ENCODE measurements at regions not wholly inside any gene's neighbourhood (a gene's known extent, or its start where the extent isn't known, plus 50 kb on each side); places are given as distances from the start of the nearest gene placed in this dataset.

DNA sequence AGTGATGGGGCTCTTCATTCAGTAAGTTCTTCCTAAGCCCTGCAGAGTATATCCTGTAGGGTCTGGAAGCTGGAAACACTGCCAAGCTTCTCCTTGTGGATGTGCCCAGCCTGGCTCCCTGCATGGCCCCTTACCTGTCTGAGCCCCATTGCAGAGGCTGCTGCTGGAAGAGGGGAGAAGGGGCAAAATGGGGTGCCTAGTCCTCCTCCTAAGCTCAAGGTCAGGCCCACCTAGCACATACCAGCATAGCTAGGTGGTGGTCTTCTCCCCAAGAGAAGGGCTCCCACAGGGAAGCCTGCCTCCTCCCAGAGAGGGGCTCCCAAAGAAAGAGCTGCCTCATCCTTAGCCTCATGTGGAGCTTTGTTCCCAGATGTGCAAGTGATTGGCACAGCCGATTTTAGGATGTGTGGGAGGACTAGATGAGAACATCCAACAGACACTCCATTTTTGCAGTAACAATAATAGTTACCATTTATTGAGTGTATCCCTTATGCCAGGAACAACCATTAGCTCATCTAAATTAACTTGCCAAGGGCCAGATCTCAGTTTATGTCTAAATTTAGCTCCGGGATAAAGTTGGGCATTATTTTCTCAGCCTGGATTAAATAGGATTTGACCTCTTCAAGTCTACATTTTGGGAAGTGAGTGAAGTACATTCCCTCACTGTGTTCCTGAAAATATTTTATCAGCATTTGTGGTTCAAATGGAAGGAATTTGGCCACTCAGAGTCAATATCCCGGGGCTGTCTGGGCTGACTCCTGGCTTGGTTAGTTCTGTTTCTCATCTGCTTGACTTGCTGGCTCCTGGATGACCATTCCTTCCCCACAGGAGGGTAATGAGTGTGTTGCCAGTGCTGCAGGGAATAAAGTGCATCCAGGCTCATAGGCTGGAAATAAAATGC is 291.1 kb upstream of the ROPN1 start:
- DNase-seq = no peak

DNA sequence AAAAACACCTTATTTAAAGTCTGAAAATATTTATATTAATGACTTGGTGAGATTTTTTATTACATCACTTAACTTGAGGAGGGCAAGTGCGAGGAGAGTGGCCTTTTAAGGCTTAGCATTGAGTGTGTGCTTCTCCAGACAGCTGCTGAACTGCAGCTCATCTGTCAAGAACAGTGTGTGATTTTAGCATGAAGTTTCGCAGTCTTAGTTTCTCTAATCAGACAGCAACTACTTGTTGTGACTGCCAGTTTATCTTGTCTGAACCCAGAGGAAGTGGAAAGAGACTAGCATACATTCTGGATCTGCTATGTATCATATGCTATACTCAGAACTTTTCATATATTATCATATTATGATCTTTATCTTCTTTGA is 291.7 kb upstream of the ROPN1 start:
- no peak for DNase-seq

DNA sequence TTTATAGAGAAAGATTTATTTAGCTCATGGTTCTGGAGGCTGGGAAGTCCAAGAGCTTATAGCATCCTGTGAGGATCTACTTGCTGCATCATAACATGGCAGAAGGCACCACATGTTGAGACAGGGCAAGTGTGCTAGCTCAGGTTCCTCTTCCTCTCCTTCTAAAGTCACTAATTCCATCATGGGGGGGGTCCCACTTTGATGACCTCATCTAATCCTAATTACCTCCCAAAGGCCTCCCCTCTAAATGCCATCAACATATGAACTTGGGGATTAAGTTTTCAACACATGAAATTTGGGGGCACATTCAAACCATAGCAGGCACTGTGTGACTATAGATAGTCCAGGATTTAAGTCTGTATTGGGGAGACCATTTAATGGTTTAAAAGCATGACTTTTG is 297.1 kb upstream of the ROPN1 start:
- no peak for DNase-seq

DNA sequence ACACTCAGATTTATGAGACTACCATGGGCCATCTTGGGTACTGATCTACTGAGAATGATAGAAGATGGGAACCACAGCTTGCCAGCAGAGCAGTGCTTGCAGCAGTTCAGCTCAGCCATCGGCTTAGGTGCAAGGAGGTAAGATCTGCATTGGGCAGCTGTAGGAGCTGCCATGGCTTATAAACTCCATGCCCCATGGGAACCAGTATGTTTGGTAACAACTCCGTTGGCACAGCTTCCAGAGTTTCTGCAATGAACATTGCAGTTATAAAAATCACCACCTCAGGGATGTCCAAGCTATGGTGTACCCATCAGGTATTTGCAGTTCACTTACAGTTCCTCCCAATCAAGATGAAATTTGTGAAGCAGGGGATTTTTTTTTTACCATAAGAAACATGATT is 299.1 kb upstream of the ROPN1 start:
- DNase-seq = no peak

DNA sequence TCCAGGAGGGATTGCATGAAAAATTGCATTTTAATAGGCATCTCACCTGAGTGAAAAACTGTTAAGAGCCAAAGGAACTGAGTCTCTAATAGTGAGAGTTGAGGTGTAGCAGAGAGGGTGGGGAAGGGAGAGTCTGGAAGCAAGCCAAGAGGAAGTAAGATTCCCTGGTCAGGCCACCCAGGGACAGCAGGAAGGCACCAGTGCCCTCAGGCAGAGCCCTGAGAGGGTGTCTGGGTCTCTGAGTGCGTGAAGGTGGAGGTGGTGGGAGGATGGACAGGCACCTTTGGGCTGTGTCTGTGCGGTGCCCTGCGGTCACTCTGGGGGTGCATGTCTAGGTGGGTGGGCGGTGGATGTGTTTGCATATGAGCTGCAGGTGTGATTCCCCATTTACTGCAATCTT is 300.4 kb upstream of the ROPN1 start:
- DNase-seq = no peak

DNA sequence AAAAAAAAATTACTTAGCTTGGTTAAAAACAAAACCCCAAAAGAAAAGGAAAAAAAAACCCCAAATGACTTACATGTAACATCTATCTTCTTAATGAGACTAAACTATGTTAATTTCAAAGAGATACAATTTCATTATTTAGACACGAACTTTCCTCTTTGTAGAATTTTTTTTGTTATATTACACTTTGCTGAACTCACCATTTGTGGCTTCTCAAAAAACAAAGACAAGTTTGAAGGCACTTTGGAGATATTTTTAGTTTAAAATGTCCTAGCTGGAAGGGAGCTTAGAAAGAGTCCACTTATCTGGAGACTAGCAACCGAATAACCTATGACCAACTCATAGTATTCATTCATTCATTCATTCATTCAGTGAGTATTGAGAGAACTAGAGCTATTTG is 301.7 kb upstream of the ROPN1 start:
- DNase-seq = no peak

DNA sequence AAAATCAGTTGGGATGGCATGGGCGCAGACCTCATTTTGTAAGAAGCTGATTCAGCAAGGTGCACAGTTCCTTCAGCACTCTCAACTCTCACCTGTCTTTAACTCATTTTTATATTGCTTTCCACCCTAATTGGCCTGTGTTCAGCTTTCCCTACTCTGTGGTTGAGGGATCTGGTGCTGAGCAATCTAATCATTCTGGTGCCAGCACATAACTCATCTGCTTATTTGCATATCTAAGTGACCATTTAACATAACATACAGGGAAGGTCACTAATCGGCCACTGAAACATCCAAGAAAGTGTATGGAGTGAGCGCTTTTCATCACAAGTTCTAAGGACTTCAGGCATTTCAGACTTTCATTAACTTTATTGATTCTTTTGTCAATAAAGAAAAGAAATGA is 303.4 kb upstream of the ROPN1 start:
- no peak for DNase-seq

DNA sequence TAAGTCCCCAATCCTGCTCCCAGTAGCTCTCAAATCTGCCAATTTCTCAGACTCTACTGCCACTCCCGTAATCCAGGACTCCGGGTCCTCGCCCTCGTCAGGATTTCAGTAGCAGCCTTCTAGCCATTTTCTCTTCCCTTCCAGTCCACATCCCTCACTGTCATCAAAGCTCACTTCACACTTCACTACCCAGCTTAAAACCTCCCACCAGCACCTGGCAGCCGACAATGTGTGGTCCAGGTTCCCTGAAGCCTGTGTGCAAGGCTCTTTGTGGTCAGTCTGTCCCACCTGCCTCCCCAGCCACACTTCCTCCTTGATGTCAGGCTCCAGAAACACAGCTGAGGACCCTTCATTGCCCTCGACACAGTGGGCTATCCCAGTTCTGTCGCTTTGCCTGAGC is 304.5 kb upstream of the ROPN1 start:
- no peak for DNase-seq

DNA sequence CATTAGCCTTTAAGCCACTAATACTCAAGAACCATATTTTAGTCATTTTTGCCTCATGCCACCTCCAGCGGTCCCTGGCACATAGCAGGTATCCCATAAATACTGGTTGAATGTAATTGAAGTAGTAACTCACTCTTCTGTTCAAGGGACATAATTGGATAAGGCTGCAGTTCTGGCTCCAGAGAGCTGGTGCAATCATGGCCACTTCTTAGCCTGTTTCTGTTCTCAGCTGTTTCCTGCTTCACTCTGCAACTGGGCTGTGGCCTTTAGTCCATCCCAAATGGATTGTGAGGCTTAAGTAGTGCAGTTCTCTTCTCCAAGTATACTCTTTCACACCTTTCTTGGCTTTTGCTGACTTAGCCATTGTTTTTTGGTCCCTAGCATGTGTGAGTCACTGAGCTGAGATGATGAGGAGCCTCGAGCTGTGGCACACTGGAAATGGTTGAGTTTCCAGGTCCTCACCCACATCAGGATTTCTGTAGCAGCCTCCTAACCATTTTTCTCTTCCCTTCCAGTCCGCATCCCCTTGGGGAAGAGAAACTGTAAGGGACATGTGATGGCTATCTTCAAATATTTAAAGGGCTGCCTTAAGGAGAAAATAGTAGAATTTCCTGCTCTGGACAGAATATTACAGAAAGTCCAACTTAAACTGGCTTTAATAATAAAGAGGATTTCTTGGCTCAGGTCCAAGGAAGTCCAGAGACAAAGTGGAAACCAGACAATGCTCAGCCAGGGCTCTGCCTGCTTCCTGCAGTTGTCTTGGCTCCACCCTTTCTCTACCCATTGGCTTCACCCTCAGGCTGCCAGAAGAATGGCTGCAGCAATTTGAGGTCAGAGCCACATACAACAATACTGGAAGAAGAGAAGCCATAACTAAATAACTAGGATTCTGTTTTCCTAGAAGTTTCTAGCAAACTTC is 305.4 kb upstream of the ROPN1 start:
- DNase-seq = no peak

DNA sequence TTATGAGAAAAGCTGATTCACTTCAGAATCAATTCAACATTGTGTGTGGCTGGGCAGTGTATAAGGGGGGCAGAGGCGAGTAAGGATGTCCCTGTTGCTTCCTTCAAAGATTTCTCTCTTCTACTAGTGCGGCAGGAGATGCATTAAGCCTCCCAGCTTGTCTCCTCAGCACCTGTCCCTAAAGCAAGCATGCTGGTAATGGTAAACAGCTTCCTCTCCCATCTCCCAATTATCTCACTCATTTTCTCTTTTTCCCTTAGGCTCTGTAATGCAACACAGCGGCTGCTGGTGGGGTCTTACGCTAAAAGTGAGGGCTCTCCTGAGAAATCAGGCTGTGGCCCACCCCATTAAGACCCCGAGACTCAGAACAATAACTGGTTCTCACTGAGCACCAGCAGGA is 306.4 kb upstream of the ROPN1 start:
- DNase-seq = no peak

DNA sequence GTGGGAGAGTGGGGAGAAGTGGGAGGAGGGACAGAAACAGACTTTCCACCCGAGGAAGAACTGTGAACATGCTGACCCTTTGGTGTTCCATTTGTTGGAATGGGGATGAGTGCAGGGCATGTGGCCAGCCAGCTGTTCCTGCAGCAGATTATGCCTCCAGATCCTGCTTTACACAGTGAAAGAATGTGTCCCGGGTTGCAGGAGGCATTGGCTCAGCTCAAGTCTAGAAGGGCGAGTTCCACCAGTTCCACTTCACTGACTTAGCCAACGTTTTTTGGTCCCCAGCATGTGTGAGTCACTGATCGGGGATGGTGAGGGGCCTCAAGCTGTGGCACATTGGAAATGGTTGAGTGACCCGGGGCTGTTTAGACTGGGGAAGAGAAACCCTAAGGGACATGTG is 307.0 kb upstream of the ROPN1 start:
- no peak for DNase-seq

DNA sequence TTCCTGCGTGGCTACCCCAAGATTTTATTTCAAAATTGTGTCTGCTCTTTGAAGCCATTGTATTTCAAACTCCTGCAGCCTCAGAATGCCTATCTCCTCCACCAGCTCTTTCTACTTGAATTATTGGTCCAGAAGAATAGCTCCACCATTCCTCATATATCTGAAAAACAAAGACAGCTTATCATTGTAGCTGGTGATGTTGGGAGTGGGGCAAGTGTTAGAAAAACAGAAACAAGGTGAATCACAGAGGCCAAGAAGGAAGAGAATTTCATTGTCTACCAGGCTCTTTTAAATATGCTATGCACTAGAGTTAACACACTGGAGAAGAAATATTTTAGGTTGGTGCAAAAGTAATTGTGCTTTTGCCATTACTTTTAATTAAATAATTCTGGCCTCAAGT is 307.9 kb upstream of the ROPN1 start:
- DNase-seq = no peak

DNA sequence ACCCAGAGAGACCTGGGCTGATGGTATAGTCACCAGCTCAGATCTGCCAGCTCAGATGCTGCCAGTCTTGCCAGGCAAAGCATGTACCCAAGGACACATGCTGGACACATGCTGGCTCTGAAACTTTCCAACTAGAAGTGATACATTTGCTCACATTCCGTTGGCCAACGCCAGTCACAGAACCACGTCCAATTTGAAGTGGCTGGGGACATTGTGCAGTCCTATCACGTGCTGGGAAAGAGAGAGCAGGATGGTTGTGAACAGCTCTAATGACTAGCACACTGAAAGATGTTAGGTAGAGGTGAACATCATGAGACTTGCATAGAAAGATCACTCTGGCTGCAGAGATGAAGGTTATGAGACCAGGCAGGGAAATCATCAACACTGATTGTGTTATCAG is 308.5 kb upstream of the ROPN1 start:
- DNase-seq = no peak

DNA sequence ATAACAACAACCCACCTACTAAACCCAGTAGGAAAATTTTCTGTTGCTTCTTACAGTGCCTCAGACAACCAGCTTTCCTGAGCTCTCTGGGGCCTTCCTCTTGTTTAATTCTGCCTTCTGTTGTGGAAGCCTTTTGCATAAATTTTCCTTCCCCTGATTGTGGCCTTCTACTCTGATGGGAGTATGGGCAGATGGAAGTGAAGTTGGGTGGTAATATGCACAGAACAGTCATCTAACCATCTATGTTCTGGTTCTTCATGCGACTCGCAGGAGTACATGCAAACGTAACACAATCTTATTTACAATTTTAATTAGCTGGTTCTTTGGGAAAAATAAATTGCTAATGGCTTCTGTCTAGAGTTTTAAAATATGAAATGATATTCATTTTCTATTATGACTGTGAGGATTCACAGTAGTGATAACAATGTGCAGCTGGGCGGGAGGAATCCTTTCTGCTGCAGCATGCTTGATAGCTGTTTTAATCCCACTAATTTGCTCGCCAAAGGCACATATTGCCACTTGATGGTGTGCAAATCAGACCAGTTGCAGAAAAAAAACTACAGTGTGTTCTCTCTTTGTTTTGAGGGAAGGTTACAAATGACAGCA is 311.5 kb upstream of the ROPN1 start:
- DNase-seq = no peak

DNA sequence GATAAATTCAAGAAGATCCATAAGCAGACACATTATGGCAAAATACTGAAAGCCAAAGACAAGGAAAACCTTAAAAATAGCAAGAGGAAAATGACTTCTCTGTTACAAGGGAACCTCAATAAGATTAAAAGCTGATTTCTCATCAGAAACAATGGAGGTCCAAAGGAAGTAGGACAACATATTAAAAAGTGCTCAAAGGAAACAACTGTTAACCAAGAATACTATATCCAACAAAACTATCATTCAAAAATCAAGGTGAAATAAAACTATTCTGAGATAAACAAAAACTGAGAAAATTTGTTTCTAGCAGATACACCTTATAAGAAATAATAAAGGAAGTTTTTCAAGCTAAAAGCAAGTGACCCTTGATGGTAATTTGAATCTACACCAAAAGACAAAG is 314.7 kb upstream of the ROPN1 start:
- DNase-seq = no peak

DNA sequence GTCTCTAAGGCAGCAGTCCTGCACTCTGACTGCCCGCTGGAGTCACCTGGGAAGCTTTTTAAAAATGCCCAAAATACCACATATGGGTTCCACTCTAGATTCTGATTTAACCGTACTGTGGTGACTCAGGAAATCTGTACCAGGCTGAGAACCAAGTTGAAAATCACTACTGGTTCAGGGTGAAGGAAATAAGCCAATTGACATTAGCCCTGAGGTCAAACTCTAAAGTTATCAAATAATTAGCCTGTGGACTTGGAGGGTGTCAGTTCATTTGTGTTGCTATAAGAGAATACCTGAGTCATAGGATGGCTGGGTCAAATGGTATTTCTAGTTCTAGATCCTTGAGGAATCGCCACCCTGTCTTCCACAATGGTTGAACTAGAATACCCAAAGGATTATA is 321.7 kb upstream of the ROPN1 start:
- no peak for DNase-seq

DNA sequence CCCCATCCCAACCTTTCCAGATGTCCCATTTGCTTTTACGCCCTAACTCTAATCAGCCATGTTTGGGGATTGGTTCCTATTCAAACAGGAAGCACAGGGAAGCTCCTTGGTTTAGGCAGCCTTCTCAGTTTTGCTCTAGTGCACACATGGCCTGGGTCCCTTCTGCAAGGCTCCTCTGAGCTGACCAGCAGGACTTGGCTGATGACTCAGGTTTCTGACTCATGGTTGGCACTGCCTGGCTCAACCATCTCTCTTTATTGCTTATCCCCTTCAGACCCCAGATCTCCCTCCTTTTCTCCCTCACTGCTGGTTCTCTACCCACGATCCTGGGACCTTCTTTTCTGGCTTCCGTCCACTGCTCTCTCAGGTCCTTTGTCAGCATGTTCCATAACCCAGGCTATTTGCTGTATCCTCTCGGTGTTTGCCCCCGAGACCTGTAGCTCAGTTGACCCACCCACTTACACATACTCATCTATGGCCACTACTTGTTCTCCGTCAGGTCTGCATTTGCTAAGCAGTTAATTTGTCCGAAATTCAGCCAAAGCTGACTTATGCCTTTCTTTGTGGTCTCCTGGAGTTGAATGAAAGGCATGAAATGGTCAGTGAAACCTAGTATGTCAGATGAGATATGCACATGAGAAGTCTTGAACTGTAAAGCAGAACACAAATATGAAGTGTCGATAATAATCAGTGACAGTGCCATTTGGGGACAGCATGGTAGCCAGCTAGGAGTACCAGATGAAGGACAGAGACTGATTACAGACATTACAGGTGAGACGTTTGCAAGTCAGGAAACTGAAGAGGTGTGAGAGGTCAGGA is 323.5 kb upstream of the ROPN1 start:
- no peak for DNase-seq

DNA sequence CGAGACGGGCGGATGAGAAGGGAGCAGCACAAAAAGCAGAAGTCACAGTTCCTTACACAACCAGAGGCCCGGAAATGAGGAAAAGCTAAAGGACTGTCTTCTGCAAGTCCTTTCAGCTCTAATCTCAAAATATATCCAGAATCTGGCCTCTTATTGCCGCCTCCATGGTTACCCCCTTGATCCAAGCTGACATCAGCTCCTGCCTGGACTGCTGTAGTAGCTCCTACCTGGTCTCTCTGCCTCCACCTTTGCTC is 324.0 kb upstream of the ROPN1 start:
- DNase-seq = no peak

DNA sequence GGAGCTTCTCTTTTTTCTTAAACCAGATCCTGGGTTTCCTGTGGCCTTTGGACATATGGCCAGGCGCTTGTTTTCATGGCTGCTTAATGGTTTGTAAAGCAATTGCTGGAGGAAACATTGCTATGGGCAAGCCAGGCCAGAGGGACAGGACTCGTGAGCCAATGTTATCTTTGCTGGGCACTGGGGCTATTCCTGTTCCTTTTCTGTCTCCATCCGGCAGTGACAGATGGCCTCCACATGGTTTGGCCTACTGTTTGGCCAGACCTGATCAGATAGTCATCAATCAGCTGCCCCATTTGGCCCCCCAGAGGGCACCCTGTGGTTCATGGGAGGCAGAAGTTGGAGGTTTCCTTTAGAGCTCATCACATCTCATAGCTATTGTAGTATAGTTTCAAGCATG is 326.1 kb upstream of the ROPN1 start:
- DNase-seq = no peak

DNA sequence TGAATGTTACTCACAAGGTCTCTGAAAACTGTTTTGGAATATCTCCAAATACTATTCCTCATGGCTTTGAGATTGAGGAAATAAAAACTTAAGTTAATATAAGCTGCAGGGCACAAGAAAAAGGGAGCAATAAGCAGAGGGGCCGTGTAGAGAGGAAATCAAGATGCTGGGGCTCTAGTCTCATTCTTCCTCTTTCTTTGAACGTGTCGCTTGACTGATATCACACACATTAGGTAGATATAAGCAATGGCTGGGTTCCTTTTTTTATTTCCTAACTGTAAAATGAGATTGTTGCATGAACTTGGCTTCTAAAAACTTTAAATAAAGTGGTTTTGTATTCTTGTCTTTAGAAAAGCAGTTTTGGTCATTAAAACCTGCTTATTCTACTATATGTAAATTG is 326.7 kb upstream of the ROPN1 start:
- DNase-seq = no peak

DNA sequence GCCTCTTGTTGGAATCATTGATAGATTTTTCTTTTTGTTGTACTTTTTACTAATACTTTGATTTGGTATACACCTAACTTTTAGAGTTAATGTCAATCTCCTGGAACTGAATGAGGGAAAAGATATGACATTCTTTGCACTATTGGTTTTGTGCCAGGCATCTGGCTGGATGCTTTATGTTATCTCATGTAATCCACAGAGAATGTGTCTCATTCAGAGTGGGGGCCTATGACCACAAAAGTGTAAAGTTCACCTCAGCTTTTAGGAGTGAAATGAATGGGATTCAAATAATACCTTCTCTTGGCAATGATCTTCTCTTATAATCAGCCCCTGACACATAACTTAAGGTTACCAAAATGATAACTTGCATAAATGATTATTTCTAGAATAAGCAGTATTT is 329.1 kb upstream of the ROPN1 start:
- DNase-seq = no peak

DNA sequence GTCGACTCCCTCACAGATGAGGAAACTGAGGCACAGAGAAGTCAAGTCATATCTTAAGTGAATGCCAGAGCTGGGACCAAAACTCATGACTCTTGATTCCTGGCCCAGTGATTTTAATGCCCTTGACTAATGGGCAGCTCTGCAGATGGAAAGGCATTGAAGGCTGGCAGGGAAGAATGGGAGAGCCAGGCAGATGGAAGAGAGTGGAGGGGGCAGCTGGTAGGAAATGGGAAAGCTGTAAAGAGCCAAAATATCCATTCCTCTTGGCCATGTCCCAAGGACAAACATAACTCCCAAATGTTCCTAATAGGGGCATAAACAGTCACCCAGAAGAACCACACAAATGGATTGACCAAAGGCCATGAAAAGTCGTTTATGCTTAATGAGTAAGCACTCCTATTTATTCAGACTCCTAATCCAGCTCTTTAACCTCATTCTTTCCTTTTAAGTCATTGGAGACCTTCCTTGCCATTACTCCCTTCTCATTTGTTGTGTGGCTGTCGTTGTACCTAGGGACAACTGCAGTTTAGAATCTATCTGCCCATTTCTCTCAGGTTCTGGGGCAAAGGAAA is 330.5 kb upstream of the ROPN1 start:
- DNase-seq = no peak

DNA sequence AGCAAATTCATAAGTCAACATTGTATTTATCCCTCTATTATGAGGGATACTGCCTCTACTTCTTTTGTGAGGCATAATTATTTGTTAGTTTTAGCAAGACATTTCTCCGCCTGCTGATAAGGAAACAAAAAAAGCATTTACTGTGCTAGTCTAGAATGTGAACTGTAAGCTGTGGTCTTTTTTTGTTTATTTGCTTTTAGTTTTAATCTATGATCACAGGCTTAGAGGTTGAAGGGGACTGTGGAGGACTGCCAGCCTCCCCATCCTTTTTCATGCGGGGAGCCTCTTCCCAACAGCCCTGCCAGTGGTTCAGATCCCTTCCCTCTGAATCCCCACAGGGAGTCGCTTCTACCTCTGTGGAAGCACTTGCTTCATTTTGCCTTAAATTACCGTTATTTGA is 331.0 kb upstream of the ROPN1 start:
- DNase-seq = no peak

Measured in NK-92 treated with Interleukin-12 subunit alpha and Interleukin-12 subunit beta, amount 100 ng/mL, for 24 hours (cell line).